NCI-H128 (cell line): ENCODE measurements at regions not wholly inside any gene's neighbourhood (a gene's known extent, or its start where the extent isn't known, plus 50 kb on each side); places are given as distances from the start of the nearest gene placed in this dataset.
"Not testable (repeated sequence)": the region's sequence is repeated elsewhere in the genome, so short reads cannot be mapped to it uniquely, and the experiment has no call there.

ENCODE experiments used
- DNase-seq: peaks from one replicate; lab custom pipeline; 2025; ENCODE audit not compliant: unreplicated experiment; lab: John Stamatoyannopoulos, UW

- DNase-seq: no peak
Observed at GRCh38 chr13:50378509-50379044, 363.3 kb downstream of the KCNRG start.

DNA sequence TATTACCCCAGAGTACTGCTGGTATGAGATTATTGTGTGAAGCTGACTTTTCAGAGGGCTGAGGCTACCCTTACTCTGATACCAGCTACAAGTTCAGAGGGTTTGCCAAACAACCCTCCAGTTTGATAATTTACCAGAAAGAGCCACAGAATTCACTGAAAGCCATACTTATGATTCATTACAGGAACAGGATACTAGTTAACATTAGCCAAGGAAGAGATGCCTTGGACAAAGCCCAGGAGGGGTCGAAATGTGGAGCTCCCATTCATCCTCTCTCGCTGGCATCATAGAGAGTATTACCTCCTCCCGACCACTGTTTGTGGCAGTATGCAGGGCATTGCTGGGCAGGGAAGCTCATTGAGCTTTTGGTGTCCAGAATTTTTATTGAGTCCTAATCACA is 364.3 kb downstream of the KCNRG start:
- no peak for DNase-seq

- no peak for DNase-seq
Observed at GRCh38 chr13:50380905-50381304, 365.7 kb downstream of the KCNRG start.

DNA sequence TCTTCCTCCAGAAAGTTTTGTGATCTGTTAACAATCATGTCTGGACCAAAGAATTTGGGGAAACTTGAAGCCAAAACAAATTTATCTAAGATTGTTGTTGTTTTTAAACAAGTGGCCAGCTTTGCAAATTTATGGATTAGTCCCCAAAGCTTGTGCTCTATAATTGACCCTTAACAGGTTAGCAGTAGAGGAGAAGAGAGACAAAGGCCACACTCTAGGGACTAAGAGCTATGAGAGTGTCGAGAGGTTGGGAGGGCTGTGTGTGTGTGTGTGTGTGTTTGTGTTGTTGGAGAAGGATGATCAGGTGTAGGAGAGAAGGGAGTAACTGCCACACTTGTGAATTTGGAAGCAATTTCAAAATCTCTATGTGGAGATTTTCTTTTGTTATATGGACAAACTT is 367.3 kb downstream of the KCNRG start:
- no peak for DNase-seq

DNA sequence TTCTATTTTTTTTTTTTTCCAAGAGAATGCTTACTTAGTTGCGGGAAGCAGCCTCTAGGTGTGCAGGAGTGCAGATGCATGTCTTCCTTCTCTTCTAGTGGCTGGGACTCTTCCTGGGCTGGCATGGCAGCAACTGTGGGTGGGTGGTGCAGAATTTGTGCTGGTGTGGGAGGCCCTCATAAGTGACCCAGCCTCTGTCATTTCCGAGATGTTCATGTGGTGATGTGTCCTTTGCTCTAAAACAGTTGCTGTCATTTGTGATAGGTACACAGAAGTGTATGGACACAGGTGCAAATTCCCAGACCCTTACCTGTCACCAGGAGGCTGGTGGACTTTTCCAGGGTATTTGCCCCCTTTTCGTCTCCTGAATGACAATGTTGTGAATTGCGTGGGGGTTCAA is 367.7 kb downstream of the KCNRG start:
- DNase-seq: no peak

DNA sequence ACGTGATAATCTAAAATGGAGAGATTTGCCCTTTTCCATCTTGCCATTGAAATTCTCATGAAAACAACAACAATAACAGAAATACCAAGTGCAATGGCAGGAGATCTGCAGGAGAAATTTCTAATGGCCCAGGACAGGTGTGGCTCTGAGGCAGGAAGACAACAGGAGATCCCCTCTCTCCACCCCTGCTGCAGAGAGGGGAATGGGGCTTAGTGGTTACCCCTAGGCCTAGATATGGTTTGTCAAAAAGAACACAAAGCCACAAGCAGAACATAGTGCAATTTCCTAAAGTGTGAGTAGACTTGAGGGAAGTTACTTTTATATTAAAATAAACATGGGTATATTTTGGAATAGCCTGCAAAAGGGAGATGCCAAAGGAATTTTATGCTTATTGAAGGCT is 369.5 kb downstream of the KCNRG start:
- DNase-seq: no peak

DNA sequence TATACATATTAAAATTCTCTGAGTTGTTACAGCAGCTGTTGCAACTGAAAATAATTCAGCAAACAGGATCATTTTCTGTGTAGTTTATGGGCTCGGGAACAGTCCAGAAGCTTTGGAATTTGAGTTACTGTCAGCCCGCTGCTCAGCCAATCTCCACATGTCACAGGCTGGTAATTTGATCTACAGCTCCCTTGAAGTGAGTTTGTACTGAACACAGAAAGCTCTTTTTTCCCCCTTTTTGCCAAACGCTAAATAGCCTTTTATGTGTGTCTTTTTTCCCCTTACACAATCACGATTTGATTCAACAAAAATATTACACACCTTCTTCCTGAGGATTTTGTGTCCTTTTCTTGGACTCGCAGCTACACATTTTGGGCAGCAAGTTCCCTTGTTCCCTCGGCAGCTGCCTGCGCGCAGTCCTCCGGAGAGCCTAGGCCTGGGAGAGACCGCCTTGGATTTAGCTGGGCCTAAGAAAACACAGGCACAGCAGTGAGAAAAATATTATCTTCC is 371.4 kb downstream of the KCNRG start:
- DNase-seq: no peak

DNA sequence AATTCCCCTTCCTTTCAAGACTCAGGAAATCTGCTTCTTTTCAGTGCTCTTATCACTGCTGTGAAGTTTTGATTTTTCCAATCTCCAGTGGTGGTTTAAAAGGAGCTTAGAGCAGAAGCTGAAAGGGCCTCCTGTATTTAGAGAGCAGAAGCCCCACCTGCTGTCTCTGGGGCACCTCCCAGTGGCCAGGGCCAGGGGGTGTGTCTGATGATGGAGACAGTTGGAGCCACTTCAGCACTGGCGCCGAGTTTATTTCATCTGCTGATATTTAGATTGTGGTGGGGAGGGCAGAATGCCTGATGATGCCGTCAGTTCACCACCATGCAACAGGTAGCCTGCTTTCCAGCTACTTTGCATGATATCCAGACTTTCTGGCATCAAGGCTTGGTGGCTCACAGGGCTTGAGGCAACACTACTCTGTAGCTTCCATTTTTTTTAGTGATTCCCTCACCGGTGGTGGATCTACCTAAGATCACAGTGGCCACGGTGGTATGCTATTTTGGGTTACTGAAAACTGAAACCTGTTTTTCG is 371.9 kb downstream of the KCNRG start:
- no peak for DNase-seq

DNA sequence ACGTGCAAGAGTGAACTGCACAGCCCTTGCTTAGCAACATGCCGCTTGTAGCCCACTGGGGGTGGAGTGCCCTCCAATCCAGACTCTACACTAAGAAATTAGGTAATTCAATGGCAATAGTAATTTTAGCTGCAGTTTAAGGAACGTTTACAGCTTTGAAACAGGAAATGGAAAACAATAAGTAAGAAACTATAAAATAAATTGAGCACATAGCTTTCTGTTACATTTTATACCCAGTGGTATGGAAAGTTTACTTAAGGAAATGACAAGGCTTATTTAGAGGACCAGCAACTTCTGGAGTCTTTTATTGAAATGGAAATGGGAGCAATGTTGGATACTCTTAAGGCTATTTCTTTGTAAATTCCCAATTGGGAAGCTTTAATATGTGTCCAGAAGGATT is 373.2 kb downstream of the KCNRG start:
- DNase-seq: no peak

DNA sequence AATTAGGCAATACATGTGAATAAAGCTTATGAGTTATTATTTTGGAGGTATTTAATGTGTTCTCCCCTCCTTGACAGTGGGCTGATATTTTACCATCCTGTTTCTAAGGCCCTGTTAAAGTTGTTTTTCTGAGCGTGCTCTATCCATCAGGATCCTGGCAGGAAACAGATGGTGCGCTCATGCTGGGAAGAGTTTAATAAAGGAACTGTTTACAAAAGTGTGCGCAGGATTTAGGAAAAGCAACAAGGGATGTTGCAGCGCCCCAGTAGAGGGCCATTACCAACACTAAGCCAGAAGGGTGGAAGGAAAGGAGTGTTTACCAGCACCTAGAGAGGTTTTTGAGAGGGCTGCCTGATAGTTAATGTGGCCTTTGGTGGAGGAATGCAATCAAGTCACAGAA is 374.5 kb downstream of the KCNRG start:
- peak; percentile 48 for DNase-seq

- DNase-seq: no peak
Observed at GRCh38 chr13:50390503-50391248, 375.4 kb downstream of the KCNRG start.

DNA sequence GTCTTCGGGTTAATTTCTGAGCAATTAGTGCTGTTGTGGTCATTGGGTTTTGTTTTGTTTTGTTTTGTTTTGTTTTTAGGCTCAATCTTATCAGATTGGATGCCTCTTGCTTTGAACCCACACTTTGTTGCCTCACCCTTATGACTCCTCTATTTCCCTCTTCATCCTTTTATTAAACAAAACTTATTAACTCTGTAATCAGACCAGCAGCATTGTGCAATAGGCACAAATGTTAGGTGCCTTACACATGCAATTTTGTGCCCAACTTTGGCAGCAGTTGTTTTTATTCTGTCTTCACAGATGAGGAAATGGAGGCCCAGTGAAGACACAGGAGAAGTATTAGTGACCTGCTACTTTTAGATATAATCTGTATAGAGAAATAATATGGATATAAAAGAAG is 377.7 kb downstream of the KCNRG start:
- no peak for DNase-seq

DNA sequence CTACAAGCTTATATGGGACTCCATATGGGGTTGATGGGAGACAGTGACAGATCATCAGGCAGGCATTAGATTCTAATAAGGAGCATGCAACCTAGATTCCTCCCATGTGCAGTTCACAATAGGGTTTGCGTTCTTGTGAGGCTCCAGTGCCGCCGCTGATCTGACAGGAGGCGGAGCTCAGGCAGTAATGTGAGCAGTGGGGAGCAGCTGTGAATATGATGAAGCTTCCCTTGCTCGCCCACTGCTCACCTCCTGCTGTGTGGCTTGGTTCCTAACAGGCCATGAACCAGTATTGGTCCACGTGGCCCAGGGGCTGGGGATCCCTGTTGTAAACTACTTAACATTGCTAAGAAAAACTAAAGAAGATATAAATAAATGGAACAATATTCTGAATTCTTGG is 378.4 kb downstream of the KCNRG start:
- peak; percentile 16 for DNase-seq

GRCh38 chr13:50396001-50396400 is 380.8 kb downstream of the KCNRG start:
- DNase-seq: no peak

DNA sequence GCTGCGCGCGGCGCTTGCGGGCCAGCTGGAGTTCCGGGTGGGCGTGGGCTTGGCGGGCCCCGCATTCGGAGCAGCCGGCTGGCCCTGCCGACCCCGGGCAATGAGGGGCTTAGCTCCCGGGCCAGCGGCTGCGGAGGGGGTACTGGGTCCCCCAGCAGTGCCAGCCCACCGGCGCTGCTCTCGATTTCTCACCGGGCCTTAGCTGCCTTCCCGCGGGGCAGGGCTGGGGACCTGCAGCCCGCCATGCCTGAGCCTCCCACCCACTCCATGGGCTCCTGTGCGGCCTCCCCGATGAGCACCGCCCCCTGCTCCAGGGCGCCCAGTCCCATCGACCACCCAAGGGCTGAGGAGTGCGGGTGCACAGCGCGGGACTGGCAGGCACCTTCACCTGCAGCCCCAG is 381.4 kb downstream of the KCNRG start:
- DNase-seq: not testable (repeated sequence)

- DNase-seq: no peak
Observed at GRCh38 chr13:50400035-50400726, 384.9 kb downstream of the KCNRG start.

DNA sequence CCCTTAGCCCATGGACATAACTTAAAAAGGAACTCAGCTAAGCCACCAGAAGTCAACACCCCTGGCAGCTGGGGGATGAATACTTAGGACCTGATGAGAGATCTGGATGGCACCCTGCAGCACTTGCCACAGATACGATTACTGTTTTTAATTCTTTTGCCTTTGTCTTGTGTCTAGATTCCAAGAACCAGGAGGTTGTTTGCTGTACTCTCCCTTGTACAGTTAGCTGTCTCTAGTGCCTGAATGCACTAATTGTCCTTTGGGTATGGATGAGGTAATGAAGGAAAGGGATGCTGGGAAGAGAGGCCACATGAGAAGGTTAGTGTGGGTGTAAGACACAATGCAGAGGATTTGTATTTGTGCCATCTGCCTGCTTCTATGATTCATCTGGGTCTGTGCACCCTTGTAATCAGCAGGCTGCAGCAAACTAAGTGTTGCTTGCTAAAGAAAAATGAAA is 385.8 kb downstream of the KCNRG start:
- no peak for DNase-seq

DNA sequence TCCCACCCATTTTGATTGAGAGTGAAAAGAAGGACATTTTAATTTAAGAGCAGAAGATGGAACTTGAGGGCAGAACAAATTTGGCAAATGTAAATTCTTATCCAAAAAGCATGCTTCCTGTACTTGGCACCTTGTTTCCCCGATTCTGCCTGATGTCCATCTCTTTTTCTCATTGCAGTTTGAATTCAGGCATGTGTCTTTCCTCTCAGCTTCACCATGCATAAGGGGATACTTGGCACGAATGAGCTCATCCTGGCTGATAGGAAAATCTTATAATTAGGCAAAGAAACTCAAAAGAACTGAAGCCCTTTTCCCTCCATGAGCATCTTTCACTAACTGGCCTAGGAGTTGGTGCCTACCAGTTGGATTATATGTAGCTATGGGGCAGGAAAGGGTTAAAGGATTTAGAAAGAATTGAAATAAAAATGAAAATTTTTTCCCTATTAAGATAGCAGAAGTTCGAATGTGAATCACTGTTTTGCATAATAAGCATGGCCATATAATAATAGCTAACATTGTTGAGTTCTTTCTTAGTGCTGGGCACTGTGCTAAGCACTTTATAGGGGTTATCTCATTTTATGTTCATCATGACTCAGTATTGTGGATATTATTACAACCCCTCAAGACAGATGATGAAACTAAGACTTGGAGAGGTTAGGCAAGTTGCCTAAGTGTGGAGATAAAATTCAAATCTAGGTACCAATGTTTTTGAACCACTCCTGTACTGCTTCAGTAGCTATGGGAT is 386.6 kb downstream of the KCNRG start:
- DNase-seq: no peak

DNA sequence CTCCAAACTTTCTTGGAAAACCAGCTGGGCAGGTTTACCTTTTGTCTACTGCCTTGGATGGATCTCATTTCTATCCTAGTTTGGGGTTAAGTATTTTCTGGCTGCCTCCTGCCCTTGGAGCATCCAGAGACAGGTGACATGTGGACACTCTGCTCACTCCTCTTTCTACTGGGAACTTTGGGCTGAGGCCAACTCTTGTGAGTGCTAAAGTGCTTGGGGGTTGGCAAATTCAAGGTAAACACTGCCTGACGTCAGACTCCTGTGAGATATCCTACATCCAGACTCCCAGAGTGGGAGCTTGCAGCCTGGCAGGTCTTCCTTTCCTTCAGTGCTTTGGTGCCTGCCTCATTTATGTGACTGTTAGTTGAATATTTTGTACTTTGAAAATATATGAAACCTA is 388.1 kb downstream of the KCNRG start:
- DNase-seq: no peak

DNA sequence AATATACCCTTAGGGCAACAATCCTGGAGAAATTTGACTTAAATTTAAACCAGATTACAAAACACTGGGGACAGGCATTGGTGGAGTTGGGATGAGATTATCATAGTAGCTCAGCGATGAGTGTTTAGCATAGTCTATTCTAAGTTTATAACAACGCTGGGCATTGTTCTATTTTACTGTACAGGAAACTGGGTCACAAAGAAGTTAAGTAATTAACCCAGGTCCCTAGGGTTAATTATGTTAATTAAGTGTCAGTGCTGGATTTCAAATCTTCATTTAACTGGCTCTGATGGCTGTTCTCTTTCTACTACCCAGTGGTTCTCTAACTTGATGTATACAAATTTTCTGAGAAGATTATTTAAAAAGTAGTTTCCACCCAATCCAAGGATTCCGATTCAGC is 388.9 kb downstream of the KCNRG start:
- no peak for DNase-seq

DNA sequence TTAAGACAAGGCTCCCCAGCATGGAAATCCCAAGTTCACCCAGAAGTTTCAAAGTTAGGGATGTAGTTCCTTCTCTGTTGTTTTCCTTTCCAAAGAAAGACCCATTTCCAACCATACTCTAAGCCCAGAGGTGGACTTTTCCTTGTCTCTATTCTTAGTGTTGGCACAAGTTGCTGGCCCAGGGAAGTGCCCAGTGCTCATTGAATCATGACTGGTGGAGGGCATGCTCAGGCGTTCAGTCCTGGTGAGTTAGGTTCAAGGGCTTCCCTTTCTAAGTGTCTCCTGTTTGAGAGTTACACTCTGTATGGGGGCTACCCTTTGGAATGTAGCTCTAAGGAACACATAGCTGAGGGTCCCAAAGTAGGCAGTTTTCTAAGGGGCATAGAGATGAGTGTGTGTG is 389.5 kb downstream of the KCNRG start:
- no peak for DNase-seq
